ENCODE measurements at regions not wholly inside any gene's neighbourhood (a gene's known extent, or its start where the extent isn't known, plus 50 kb on each side); places are given as distances from the start of the nearest gene placed in this dataset.

GRCh38 chr14:97187916-97188315, 390.7 kb downstream of the VRK1 start:
- no peak overlapping the region for H3K4me2 ChIP-seq
- H3K36me3 ChIP-seq, result no peaks in the 10 kb centered on the region
- H3K27ac ChIP-seq, result no peak overlapping the region
- H4K20me1 ChIP-seq, result no peaks in the 10 kb centered on the region
- H3K9me3 ChIP-seq, result no peaks in the 10 kb centered on the region
- H3K4me1 ChIP-seq, result peaks cover 15% of the 10 kb centered on the region; the same call in 1 of the 2 replicates
- no peak for TF ChIP-seq Cebpa-rat (IDR thresholded peaks at IDR 0.05)
- H3K9ac ChIP-seq, result no peak overlapping the region
- no peaks in the 10 kb centered on the region for H3K27me3 ChIP-seq
- H3K4me3 ChIP-seq, result no peak overlapping the region

GRCh38 chr14:97196336-97196735, 399.2 kb downstream of the VRK1 start:
- Histone ChIP-seq H3K4me1 (no peaks in the 10 kb centered on the region), H3K4me3 (no peak overlapping the region), H4K20me1 (no peaks in the 10 kb centered on the region), H3K9me3 (peaks cover 11% of the 10 kb centered on the region), H3K4me2 (no peak overlapping the region), H3K27ac (no peak overlapping the region), H3K9ac (no peak overlapping the region), H3K36me3 (no peaks in the 10 kb centered on the region), H3K27me3 (no peaks in the 10 kb centered on the region)
- no peak for TF ChIP-seq Cebpa-rat (IDR thresholded peaks at IDR 0.05)

GRCh38 chr14:97198813-97199212, 401.6 kb downstream of the VRK1 start:
- no peaks in the 10 kb centered on the region for H3K36me3 ChIP-seq
- no peaks in the 10 kb centered on the region for H3K4me1 ChIP-seq
- no peak overlapping the region for H3K27ac ChIP-seq
- no peak overlapping the region for H3K9ac ChIP-seq
- no peaks in the 10 kb centered on the region for H4K20me1 ChIP-seq
- no peak for TF ChIP-seq Cebpa-rat (IDR thresholded peaks at IDR 0.05)
- no peak overlapping the region for H3K4me2 ChIP-seq
- H3K4me3 ChIP-seq, result no peak overlapping the region
- H3K27me3 ChIP-seq, result no peaks in the 10 kb centered on the region
- H3K9me3 ChIP-seq, result peaks cover 11% of the 10 kb centered on the region

- no peak overlapping the region for H3K4me2 ChIP-seq
- no peaks in the 10 kb centered on the region for H4K20me1 ChIP-seq
- TF ChIP-seq Cebpa-rat (IDR thresholded peaks at IDR 0.05), result no peak
- H3K4me1 ChIP-seq, result no peaks in the 10 kb centered on the region
- no peak overlapping the region for H3K27ac ChIP-seq
- no peaks in the 10 kb centered on the region for H3K36me3 ChIP-seq
- peaks cover 4% of the 10 kb centered on the region for H3K9me3 ChIP-seq
- no peak overlapping the region for H3K4me3 ChIP-seq
- no peak overlapping the region for H3K9ac ChIP-seq
- no peaks in the 10 kb centered on the region for H3K27me3 ChIP-seq
Observed at GRCh38 chr14:97200245-97200644, 403.1 kb downstream of the VRK1 start.

GRCh38 chr14:97206916-97207315, 409.7 kb downstream of the VRK1 start:
- Histone ChIP-seq H3K4me3 (no peak overlapping the region), H3K27ac (no peak overlapping the region)
- no peak for TF ChIP-seq Cebpa-rat (IDR thresholded peaks at IDR 0.05)

GRCh38 chr14:97210202-97210601, 413.0 kb downstream of the VRK1 start:
- Histone ChIP-seq H3K4me1 (no peaks in the 10 kb centered on the region), H3K27ac (no peak overlapping the region), H3K9me3 (no peaks in the 10 kb centered on the region), H4K20me1 (no peaks in the 10 kb centered on the region), H3K4me2 (no peak overlapping the region), H3K9ac (no peak overlapping the region), H3K27me3 (no peaks in the 10 kb centered on the region), H3K4me3 (no peak overlapping the region), H3K36me3 (no peaks in the 10 kb centered on the region)
- TF ChIP-seq Cebpa-rat (IDR thresholded peaks at IDR 0.05), result no peak

More at GRCh38 chr14:97206916-97207315, 409.7 kb downstream of the VRK1 start:
- Histone ChIP-seq H3K4me2 (no peak overlapping the region), H3K36me3 (no peaks in the 10 kb centered on the region), H4K20me1 (no peaks in the 10 kb centered on the region), H3K27me3 (no peaks in the 10 kb centered on the region), H3K9me3 (no peaks in the 10 kb centered on the region), H3K9ac (no peak overlapping the region), H3K4me1 (no peaks in the 10 kb centered on the region)

- Histone ChIP-seq H3K27ac (no peak overlapping the region), H3K4me3 (no peak overlapping the region), H3K9me3 (no peaks in the 10 kb centered on the region), H3K4me1 (no peaks in the 10 kb centered on the region), H3K4me2 (no peak overlapping the region), H3K36me3 (no peaks in the 10 kb centered on the region), H3K9ac (no peak overlapping the region), H4K20me1 (no peaks in the 10 kb centered on the region), H3K27me3 (no peaks in the 10 kb centered on the region)
- no peak for TF ChIP-seq Cebpa-rat (IDR thresholded peaks at IDR 0.05)
Observed at GRCh38 chr14:97212399-97212798, 415.2 kb downstream of the VRK1 start.

- Histone ChIP-seq H3K27me3 (peaks cover 7% of the 10 kb centered on the region), H3K4me3 (no peak overlapping the region), H3K9me3 (no peaks in the 10 kb centered on the region; the same call in 1 of the 2 replicates), H3K9ac (no peak overlapping the region), H3K4me2 (no peak overlapping the region), H3K27ac (no peak overlapping the region), H3K4me1 (peaks cover 2% of the 10 kb centered on the region; the same call in 1 of the 2 replicates), H4K20me1 (no peaks in the 10 kb centered on the region), H3K36me3 (no peaks in the 10 kb centered on the region)
- TF ChIP-seq Cebpa-rat (IDR thresholded peaks at IDR 0.05), result no peak
Observed at GRCh38 chr14:97213720-97214119, 416.5 kb downstream of the VRK1 start.

GRCh38 chr14:97215263-97215969, 418.2 kb downstream of the VRK1 start:
- Histone ChIP-seq H4K20me1 (no peaks in the 10 kb centered on the region), H3K9me3 (no peaks in the 10 kb centered on the region; the same call in 1 of the 2 replicates), H3K36me3 (no peaks in the 10 kb centered on the region), H3K9ac (no peak overlapping the region), H3K4me2 (no peak overlapping the region), H3K27me3 (peaks cover 23% of the 10 kb centered on the region), H3K4me3 (no peak overlapping the region), H3K4me1 (peaks cover 14% of the 10 kb centered on the region), H3K27ac (no peak overlapping the region)
- no peak for TF ChIP-seq Cebpa-rat (IDR thresholded peaks at IDR 0.05)

GRCh38 chr14:97217111-97217885, 420.1 kb downstream of the VRK1 start:
- H4K20me1 ChIP-seq, result no peaks in the 10 kb centered on the region
- no peak overlapping the region for H3K4me3 ChIP-seq
- H3K4me1 ChIP-seq, result peaks cover 14% of the 10 kb centered on the region
- H3K27me3 ChIP-seq, result peaks cover 23% of the 10 kb centered on the region
- no peak overlapping the region for H3K9ac ChIP-seq
- H3K27ac ChIP-seq, result no peak overlapping the region
- no peak for TF ChIP-seq Cebpa-rat (IDR thresholded peaks at IDR 0.05)
- no peak overlapping the region for H3K4me2 ChIP-seq
- no peaks in the 10 kb centered on the region for H3K36me3 ChIP-seq
- no peaks in the 10 kb centered on the region; the same call in 1 of the 2 replicates for H3K9me3 ChIP-seq

Data from BLaER1 (cell line).